Limb (tissue), 2 donors: ENCODE measurements at regions not wholly inside any gene's neighbourhood (a gene's known extent, or its start where the extent isn't known, plus 50 kb on each side); places are given as distances from the start of the nearest gene placed in this dataset.
"Not testable (repeated sequence)": the region's sequence is repeated elsewhere in the genome, so short reads cannot be mapped to it uniquely, and the experiment has no call there.

Source experiments
- DNase-seq, 2 donors: peaks; one replicate each; pipeline ENCODE4 v3.0.0-alpha.2; 2016; ENCODE audit errors: extremely low spot score in 2 of 2

- no peak for DNase-seq
Measured at GRCh38 chr19:33866696-33867095, 70.0 kb downstream of the KCTD15 start.

GRCh38 chr19:33868076-33868735 is 71.5 kb downstream of the KCTD15 start:
- peak; percentile 29 to 47 for DNase-seq

- peak; percentile 27 to 72 for DNase-seq
Measured at GRCh38 chr19:33868788-33869412, 72.2 kb downstream of the KCTD15 start.

- not testable (repeated sequence) for DNase-seq
Measured at GRCh38 chr19:33870298-33870932, 73.7 kb downstream of the KCTD15 start.

GRCh38 chr19:33871605-33872004 is 74.9 kb downstream of the KCTD15 start:
- no peak for DNase-seq

- DNase-seq = no peak
Measured at GRCh38 chr19:33872445-33873320, 76.0 kb downstream of the KCTD15 start.

GRCh38 chr19:33875071-33875470 is 78.4 kb downstream of the KCTD15 start:
- no peak for DNase-seq

- DNase-seq = no peak
Measured at GRCh38 chr19:33876192-33876591, 79.5 kb downstream of the KCTD15 start.

- DNase-seq = no peak
Measured at GRCh38 chr19:33878030-33878544, 81.4 kb downstream of the KCTD15 start.

- no peak for DNase-seq
Measured at GRCh38 chr19:33878910-33879810, 82.5 kb downstream of the KCTD15 start.

GRCh38 chr19:33879818-33880575 is 83.3 kb downstream of the KCTD15 start:
- no peak for DNase-seq

GRCh38 chr19:33883859-33884519 is 87.3 kb downstream of the KCTD15 start:
- DNase-seq = peak in 1 of 2 donors; percentile 43

GRCh38 chr19:33885236-33885635 is 88.6 kb downstream of the KCTD15 start:
- no peak for DNase-seq

- DNase-seq = no peak
Measured at GRCh38 chr19:33887891-33888290, 91.2 kb downstream of the KCTD15 start.

GRCh38 chr19:33888665-33889064 is 92.0 kb downstream of the KCTD15 start:
- no peak for DNase-seq

- no peak for DNase-seq
Measured at GRCh38 chr19:33890569-33890968, 93.9 kb downstream of the KCTD15 start.

- no peak for DNase-seq
Measured at GRCh38 chr19:33891773-33892172, 95.1 kb downstream of the KCTD15 start.

- DNase-seq = no peak
Measured at GRCh38 chr19:33894787-33895186, 98.1 kb downstream of the KCTD15 start.

GRCh38 chr19:33895366-33895765 is 98.7 kb downstream of the KCTD15 start:
- no peak for DNase-seq
